Activated CD4-positive, alpha-beta T cell treated with anti-CD3 and anti-CD28 coated beads for 4 hours (primary cell): ENCODE measurements at regions not wholly inside any gene's neighbourhood (a gene's known extent, or its start where the extent isn't known, plus 50 kb on each side); places are given as distances from the start of the nearest gene placed in this dataset.
"Not testable (repeated sequence)": the region's sequence is repeated elsewhere in the genome, so short reads cannot be mapped to it uniquely, and the experiment has no call there.

Experiments used
- DNase-seq, 2 donors: peaks; one replicate each; pipeline ENCODE4 v3.0.0-alpha.2; 2020

GRCh38 chr4:124144238-124144654 lies 568.3 kb downstream of the ANKRD50 start:
- DNase-seq, result no peak

- DNase-seq, result no peak
Measured at GRCh38 chr4:124146068-124146467, 566.5 kb downstream of the ANKRD50 start.

GRCh38 chr4:124151031-124151430 lies 561.5 kb downstream of the ANKRD50 start:
- DNase-seq, result no peak

- DNase-seq, result no peak
Measured at GRCh38 chr4:124152132-124152531, 560.4 kb downstream of the ANKRD50 start.

- DNase-seq, result no peak
Measured at GRCh38 chr4:124155239-124155638, 557.3 kb downstream of the ANKRD50 start.

- DNase-seq, result no peak
Measured at GRCh38 chr4:124157396-124158083, 555.0 kb downstream of the ANKRD50 start.

GRCh38 chr4:124163401-124163800 lies 549.1 kb downstream of the ANKRD50 start:
- no peak for DNase-seq

- DNase-seq, result no peak
Measured at GRCh38 chr4:124167602-124168001, 544.9 kb downstream of the ANKRD50 start.

- DNase-seq, result not testable (repeated sequence)
Measured at GRCh38 chr4:124169524-124169923, 543.0 kb downstream of the ANKRD50 start.

GRCh38 chr4:124173912-124174311 lies 538.6 kb downstream of the ANKRD50 start:
- DNase-seq, result no peak

GRCh38 chr4:124177647-124178425 lies 534.7 kb downstream of the ANKRD50 start:
- DNase-seq, result no peak

- DNase-seq, result no peak
Measured at GRCh38 chr4:124178449-124179021, 534.0 kb downstream of the ANKRD50 start.

GRCh38 chr4:124179506-124180186 lies 532.9 kb downstream of the ANKRD50 start:
- no peak for DNase-seq

- DNase-seq, result no peak
Measured at GRCh38 chr4:124181039-124181438, 531.5 kb downstream of the ANKRD50 start.

GRCh38 chr4:124183231-124183630 lies 529.3 kb downstream of the ANKRD50 start:
- DNase-seq, result no peak

- DNase-seq, result no peak
Measured at GRCh38 chr4:124183926-124184325, 528.6 kb downstream of the ANKRD50 start.

GRCh38 chr4:124184792-124185191 lies 527.7 kb downstream of the ANKRD50 start:
- no peak for DNase-seq

GRCh38 chr4:124188595-124188994 lies 523.9 kb downstream of the ANKRD50 start:
- DNase-seq, result no peak

GRCh38 chr4:124189545-124189944 lies 523.0 kb downstream of the ANKRD50 start:
- no peak for DNase-seq

GRCh38 chr4:124191329-124191728 lies 521.2 kb downstream of the ANKRD50 start:
- DNase-seq, result no peak

- DNase-seq, result no peak
Measured at GRCh38 chr4:124192544-124192943, 520.0 kb downstream of the ANKRD50 start.

GRCh38 chr4:124199185-124199584 lies 513.3 kb downstream of the ANKRD50 start:
- no peak for DNase-seq

- no peak for DNase-seq
Measured at GRCh38 chr4:124199755-124200154, 512.8 kb downstream of the ANKRD50 start.
